ENCODE measurements at regions not wholly inside any gene's neighbourhood (a gene's known extent, or its start where the extent isn't known, plus 50 kb on each side); places are given as distances from the start of the nearest gene placed in this dataset.

GRCh38 chrX:113962343-113962742 lies 621.5 kb upstream of the HTR2C start:
- TF ChIP-seq CTCF (IDR thresholded peaks at IDR 0.05) (no peak), POLR2A (IDR thresholded peaks at IDR 0.05) (no peak), EP300 (IDR thresholded peaks at IDR 0.05) (no peak)

Data from tibial nerve (tissue), 4 donors.